Urinary bladder (tissue), 3 donors: ENCODE measurements at regions not wholly inside any gene's neighbourhood (a gene's known extent, or its start where the extent isn't known, plus 50 kb on each side); places are given as distances from the start of the nearest gene placed in this dataset.
"Not testable (repeated sequence)": the region's sequence is repeated elsewhere in the genome, so short reads cannot be mapped to it uniquely, and the experiment has no call there.

Source experiments
- DNase-seq: peaks from one replicate; pipeline ENCODE4 v3.0.0-alpha.2; 2015; ENCODE audit errors: extremely low spot score
- H3K27ac ChIP-seq: one replicate; pipeline ENCODE4 v1.5.1; 2013; ENCODE audit warnings: low read depth, mild to moderate bottlenecking, moderate library complexity
- H3K36me3 ChIP-seq: one replicate; pipeline ENCODE4 v1.6.1; 2013; ENCODE audit warnings: mild to moderate bottlenecking, moderate library complexity; ENCODE audit not compliant: insufficient read depth
- H3K4me1 ChIP-seq: one replicate; pipeline ENCODE4 v1.6.1; 2013; ENCODE audit warnings: mild to moderate bottlenecking, moderate library complexity; ENCODE audit not compliant: insufficient read depth
- H3K4me3 ChIP-seq: one replicate; pipeline ENCODE4 v1.5.1; 2013; ENCODE audit warnings: low read depth, low read length
- WGBS: extraction: QIAGEN DNeasy Blood & Tissue Kit; methylation state at CpG from one replicate; pipeline ENCODE4 v1.1.7; 2013; 5-methylcytosine and 5-hydroxymethylcytosine counted together
- donor health status: healthy with polysubstance abuse.
- donor health status: healthy.

DNA sequence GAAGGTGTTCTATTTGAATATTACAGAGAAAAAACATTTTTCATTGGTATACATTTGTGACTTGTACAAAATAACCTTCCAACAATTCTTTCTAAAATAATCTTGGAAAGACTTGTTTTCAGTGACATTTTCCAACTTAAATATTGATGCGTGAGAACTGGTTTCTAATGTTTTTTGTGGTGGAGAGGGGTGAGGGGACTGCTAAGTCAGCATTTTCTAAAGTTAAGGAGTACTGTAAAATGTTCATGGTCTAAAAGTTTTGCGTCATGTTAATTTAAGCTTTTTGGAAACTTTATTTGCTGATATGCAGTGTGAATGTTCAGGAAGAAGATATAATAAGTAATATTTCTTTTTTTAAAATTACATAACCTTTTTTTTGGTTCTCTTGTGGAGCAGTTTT lies 229.3 kb downstream of the MAGEB5 start:
- WGBS = 80% methylated on average over 2 of the region's 2 CpGs

GRCh38 chrX:26444417-26444816 lies 228.4 kb downstream of the MAGEB5 start:
- 94% methylated on average over 3 of the region's 3 CpGs for WGBS
- not testable (repeated sequence) for H3K4me3 ChIP-seq, DNase-seq, H3K4me1 ChIP-seq, H3K36me3 ChIP-seq, H3K27ac ChIP-seq

More for the DNA sequence above, 229.3 kb downstream of the MAGEB5 start:
- no peaks in the 10 kb centered on the region for H3K4me1 ChIP-seq
- H3K4me3 ChIP-seq = no peak overlapping the region
- DNase-seq = no peak
- no peak overlapping the region for H3K27ac ChIP-seq
- no peaks in the 10 kb centered on the region for H3K36me3 ChIP-seq

GRCh38 chrX:26442340-26442739 lies 226.4 kb downstream of the MAGEB5 start:
- no peak overlapping the region for H3K4me3 ChIP-seq
- no peaks in the 10 kb centered on the region for H3K4me1 ChIP-seq
- H3K36me3 ChIP-seq = no peaks in the 10 kb centered on the region
- no peak for DNase-seq
- H3K27ac ChIP-seq = no peak overlapping the region
- 34% methylated on average over 1 of the region's 1 CpG for WGBS

GRCh38 chrX:26414534-26414933 lies 198.6 kb downstream of the MAGEB5 start:
- 76% methylated on average over 3 of the region's 3 CpGs for WGBS

GRCh38 chrX:26411045-26411444 lies 195.1 kb downstream of the MAGEB5 start:
- Histone ChIP-seq H3K4me1 (no peaks in the 10 kb centered on the region), H3K36me3 (no peaks in the 10 kb centered on the region), H3K27ac (no peak overlapping the region), H3K4me3 (no peak overlapping the region)
- DNase-seq = no peak
- 67% methylated on average over 1 of the region's 1 CpG for WGBS

More at GRCh38 chrX:26414534-26414933, 198.6 kb downstream of the MAGEB5 start:
- no peaks in the 10 kb centered on the region for H3K4me1 ChIP-seq
- no peak overlapping the region for H3K27ac ChIP-seq
- H3K36me3 ChIP-seq = no peaks in the 10 kb centered on the region
- H3K4me3 ChIP-seq = no peak overlapping the region
- DNase-seq = no peak

- 31% methylated on average over 5 of the region's 5 CpGs for WGBS
- Histone ChIP-seq H3K27ac (no peak overlapping the region), H3K4me1 (no peaks in the 10 kb centered on the region), H3K4me3 (no peak overlapping the region), H3K36me3 (no peaks in the 10 kb centered on the region)
- no peak for DNase-seq
These were observed 193.7 kb downstream of the MAGEB5 start for GRCh38 chrX:26409636-26410035.

DNA sequence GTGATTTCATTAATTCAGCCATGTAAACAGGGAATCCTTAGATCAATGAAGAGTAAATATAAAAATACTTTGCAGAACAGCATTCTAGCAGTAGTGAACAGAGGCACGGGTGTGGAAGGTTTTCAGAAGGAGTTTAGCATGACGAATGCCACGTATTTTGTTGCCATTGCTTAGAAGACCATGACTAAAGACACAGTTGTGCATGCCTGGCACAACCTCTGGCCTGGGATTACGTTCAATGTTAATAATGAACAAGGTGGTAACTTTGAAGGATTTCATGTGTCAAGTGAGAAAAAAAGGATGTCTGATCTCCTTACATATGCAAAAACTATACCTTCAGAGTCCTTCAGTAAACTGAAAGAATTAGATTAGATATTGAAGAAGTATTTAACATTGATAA lies 171.9 kb downstream of the MAGEB5 start:
- Histone ChIP-seq H3K4me1 (no peaks in the 10 kb centered on the region), H3K36me3 (no peaks in the 10 kb centered on the region), H3K27ac (no peak overlapping the region), H3K4me3 (no peak overlapping the region)
- 86% methylated on average over 4 of the region's 4 CpGs for WGBS
- DNase-seq = no peak

DNA sequence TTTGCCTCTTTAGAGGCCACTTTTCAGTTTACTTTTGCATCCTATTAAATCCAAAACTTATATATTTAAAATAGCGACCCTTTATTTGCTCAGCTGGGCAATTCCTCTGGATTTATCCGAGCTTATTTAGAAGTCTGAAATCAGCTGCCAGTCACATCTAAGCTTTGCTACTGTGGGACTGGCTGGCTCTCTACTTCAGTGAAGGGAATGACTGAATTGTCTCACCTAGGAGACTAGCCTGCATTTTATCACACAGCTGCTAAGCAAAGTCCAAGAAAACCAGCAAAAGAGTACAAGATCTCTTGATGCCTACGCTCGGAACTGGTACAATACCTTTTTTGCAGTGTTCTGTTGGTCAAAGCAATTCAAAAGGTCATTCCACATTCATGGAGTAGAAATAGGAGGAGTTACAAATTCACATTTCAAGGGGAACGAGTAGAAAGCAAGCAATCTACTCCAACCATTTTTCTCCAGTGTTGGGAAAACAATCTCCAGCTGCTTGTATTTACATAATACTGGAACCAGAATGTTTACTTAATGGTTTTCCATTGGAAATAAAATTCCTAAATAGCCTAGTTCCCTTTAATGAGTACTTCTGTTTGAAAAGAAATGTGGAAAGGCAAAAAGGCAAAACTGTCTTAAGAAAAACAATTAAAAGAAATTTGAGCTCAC lies 160.2 kb downstream of the MAGEB5 start:
- Histone ChIP-seq H3K4me1 (no peaks in the 10 kb centered on the region), H3K36me3 (no peaks in the 10 kb centered on the region), H3K27ac (no peak overlapping the region), H3K4me3 (no peak overlapping the region)
- 61% methylated on average over 5 of the region's 5 CpGs for WGBS
- DNase-seq = no peak

- H3K27ac ChIP-seq = no peak overlapping the region
- no peaks in the 10 kb centered on the region for H3K36me3 ChIP-seq
- WGBS = 78% methylated on average over 3 of the region's 3 CpGs
- no peak overlapping the region for H3K4me3 ChIP-seq
- no peaks in the 10 kb centered on the region for H3K4me1 ChIP-seq
- no peak for DNase-seq
These were observed 159.4 kb downstream of the MAGEB5 start for GRCh38 chrX:26375346-26375745.

- 91% methylated on average over 5 of the region's 5 CpGs for WGBS
- no peak overlapping the region for H3K27ac ChIP-seq
- DNase-seq = no peak
- no peaks in the 10 kb centered on the region for H3K36me3 ChIP-seq
- no peaks in the 10 kb centered on the region for H3K4me1 ChIP-seq
- no peak overlapping the region for H3K4me3 ChIP-seq
These were observed 157.9 kb downstream of the MAGEB5 start for GRCh38 chrX:26373829-26374228.

DNA sequence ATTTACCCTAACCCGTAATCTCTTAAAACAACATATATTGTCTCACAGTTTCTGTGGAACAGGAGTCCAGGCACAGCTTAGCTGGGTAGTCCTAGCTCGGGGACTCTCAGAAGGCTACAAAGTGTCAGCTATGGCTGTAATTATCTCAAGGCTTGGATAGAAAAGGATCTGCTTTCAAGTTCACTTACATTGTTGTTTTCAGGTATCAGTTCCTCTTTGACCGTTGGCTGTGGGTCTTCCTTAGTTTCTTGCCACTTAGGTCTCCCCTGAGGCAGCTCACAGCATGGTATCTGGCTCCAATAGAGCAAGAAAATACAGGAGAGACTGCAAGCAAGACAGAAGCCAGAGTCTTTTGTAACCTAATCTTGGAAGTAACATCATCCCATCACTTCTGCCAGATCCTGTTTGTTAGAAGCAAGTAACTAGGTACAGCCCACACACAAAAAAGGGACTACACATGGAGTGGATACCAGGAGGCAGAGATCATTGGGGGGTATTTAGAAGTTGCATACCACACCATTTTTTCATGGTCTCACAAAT lies 137.0 kb downstream of the MAGEB5 start:
- 86% methylated on average over 3 of the region's 3 CpGs for WGBS
- DNase-seq = no peak

GRCh38 chrX:26347171-26347570 lies 131.2 kb downstream of the MAGEB5 start:
- 83% methylated on average over 4 of the region's 4 CpGs for WGBS
- no peak for DNase-seq
- Histone ChIP-seq H3K4me3 (no peak overlapping the region), H3K27ac (no peak overlapping the region), H3K36me3 (no peaks in the 10 kb centered on the region), H3K4me1 (no peaks in the 10 kb centered on the region)

More for the DNA sequence above, 137.0 kb downstream of the MAGEB5 start:
- H3K27ac ChIP-seq = no peak overlapping the region
- H3K36me3 ChIP-seq = no peaks in the 10 kb centered on the region
- H3K4me1 ChIP-seq = no peaks in the 10 kb centered on the region
- H3K4me3 ChIP-seq = no peak overlapping the region

- DNase-seq = no peak
- Histone ChIP-seq H3K36me3 (no peaks in the 10 kb centered on the region), H3K4me3 (no peak overlapping the region), H3K27ac (no peak overlapping the region), H3K4me1 (no peaks in the 10 kb centered on the region)
- WGBS = 85% methylated on average over 8 of the region's 8 CpGs
These were observed 118.3 kb downstream of the MAGEB5 start for GRCh38 chrX:26334232-26334631.

DNA sequence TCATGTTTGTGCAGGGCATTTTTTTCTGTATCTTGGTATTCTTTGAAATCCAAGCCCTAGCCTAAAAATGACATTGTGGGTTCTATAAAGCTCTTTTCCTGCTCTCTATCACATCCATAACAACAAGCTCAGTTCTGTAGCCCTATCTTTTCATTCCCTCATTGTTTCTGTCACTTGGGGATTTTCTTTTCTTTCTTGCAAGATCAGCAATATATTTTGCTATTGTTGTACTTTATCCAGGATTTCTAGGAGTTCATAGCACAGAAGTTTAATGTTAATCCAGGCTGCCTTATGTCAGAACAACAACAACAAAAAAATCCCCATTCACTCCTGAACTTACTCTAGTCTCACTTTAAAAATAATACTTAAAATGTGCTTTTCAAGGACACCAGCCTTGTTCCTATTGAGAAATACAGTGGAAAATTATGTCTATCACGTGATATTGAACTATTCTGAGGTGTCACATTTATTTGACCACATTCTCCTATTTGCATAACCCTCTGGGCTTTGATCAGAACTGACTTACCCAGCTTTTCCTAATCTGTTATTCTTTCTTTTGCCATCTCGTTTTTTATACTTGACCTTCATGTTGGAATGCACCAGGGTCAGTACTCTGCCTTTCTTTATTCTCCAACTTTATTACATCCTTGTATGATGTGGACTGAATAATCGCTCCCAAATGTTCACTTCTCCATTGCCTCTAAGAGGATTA lies 112.8 kb downstream of the MAGEB5 start:
- no peak for DNase-seq
- Histone ChIP-seq H3K27ac (no peak overlapping the region), H3K4me3 (no peak overlapping the region), H3K4me1 (no peaks in the 10 kb centered on the region), H3K36me3 (no peaks in the 10 kb centered on the region)
- WGBS = 69% methylated on average over 3 of the region's 3 CpGs
